Kidney epithelial cell (primary cell): ENCODE measurements at regions not wholly inside any gene's neighbourhood (a gene's known extent, or its start where the extent isn't known, plus 50 kb on each side); places are given as distances from the start of the nearest gene placed in this dataset.

Experiments used
- DNase-seq: peaks from one replicate; pipeline ENCODE4 v3.0.0-alpha.2; 2010; ENCODE audit warnings: low read depth
- H3K27me3 ChIP-seq: 2 replicates; pipeline ENCODE4 v1.6.0; 2011; ENCODE audit warnings: low read length; ENCODE audit not compliant: control insufficient read depth, insufficient read depth
- H3K36me3 ChIP-seq: 2 replicates; pipeline ENCODE4 v1.5.1; 2011; ENCODE audit warnings: low read length; ENCODE audit not compliant: control insufficient read depth, insufficient read depth
- H3K4me3 ChIP-seq: 2 replicates; pipeline ENCODE4 v1.5.1; 2011; ENCODE audit warnings: low read depth, mild to moderate bottlenecking, control low read depth, low read length
- TF ChIP-seq, protein P1 (sequence below): IDR thresholded peaks from 2 replicates; pipeline ENCODE4 v1.5.1; 2011; ENCODE audit warnings: mild to moderate bottlenecking, moderate library complexity, low read length, control low read depth, inconsistent platforms; ENCODE audit not compliant: insufficient read depth, poor library complexity, severe bottlenecking

DNA sequence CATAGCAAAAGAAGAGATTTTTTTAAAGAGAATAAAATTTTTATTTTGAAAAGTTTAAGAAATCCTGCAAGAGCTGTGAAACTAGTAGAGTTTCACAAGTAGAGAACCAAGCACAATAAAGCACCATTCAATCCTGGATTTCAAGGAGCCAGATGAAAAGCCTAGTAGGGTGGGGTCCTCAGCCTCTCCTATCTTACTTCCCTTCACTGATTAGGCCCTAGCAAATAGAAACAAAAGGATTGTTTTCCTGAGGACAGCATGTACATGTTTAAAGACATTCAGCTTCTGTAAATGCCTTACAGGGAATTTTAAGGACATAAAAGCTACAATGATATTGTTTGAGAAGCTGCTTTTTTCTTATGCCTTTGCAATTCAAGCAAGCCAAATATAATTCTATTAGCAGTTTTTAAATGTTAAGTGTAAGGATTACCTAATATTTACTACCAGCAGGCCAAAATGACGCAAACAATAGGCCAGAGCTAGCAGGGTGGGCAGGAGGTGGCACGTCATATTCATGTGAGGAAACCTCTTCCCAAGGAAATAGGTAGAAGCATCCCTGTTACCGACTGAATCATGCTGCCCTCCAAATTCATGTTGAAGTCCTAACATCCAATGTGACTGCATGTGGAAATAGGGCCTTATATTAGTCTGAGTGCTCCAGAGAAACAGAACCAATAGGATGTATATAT is 337.6 kb downstream of the MLLT3 start:
- DNase-seq: no peak
- Histone ChIP-seq H3K4me3 (no peak overlapping the region), H3K36me3 (no peaks in the 10 kb centered on the region), H3K27me3 (no peaks in the 10 kb centered on the region)
- TF ChIP-seq, protein P1, sequence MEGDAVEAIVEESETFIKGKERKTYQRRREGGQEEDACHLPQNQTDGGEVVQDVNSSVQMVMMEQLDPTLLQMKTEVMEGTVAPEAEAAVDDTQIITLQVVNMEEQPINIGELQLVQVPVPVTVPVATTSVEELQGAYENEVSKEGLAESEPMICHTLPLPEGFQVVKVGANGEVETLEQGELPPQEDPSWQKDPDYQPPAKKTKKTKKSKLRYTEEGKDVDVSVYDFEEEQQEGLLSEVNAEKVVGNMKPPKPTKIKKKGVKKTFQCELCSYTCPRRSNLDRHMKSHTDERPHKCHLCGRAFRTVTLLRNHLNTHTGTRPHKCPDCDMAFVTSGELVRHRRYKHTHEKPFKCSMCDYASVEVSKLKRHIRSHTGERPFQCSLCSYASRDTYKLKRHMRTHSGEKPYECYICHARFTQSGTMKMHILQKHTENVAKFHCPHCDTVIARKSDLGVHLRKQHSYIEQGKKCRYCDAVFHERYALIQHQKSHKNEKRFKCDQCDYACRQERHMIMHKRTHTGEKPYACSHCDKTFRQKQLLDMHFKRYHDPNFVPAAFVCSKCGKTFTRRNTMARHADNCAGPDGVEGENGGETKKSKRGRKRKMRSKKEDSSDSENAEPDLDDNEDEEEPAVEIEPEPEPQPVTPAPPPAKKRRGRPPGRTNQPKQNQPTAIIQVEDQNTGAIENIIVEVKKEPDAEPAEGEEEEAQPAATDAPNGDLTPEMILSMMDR: no peak

DNA sequence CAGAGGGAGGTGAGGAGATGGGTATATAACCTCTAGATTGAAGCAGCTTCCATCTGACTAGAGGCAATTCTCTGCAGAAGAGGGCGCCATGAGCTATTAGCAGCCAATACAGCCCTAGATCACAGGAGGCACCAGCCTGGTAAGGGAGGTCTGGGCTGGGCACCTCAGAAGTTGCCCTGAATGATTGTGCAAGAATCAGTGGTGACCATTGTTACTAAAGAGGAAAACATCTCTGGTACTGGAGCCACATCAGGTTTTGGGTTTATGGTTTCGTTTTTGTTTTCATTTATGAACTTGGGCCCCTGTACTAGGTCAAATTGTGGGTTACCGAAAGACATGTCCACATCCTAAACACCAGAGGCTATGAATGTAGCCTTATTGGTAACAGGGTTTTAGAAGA is 342.0 kb downstream of the MLLT3 start:
- TF ChIP-seq, protein P1: no peak
- no peaks in the 10 kb centered on the region for H3K27me3 ChIP-seq
- H3K4me3 ChIP-seq: no peak overlapping the region
- H3K36me3 ChIP-seq: no peaks in the 10 kb centered on the region
- DNase-seq: no peak

DNA sequence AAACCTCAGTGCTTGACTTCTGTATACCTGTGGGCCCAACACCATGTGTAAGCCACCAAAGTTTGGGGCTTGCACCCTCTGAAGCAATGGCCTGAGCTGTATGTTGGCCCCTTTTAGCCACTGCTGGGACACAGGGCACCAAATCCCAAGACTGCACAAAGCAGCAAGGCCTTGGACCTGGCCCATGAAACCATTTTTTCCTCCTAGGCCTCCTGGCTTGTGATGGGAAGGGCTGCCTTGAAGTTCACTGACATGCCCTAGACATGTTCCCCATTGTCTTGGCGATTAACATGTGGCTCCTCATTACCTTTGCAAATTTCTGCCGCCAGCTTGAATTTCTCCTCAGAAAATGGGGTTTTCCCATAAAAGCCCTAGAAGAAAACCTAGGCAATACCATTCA is 345.5 kb downstream of the MLLT3 start:
- TF ChIP-seq, protein P1: no peak
- DNase-seq: no peak
- H3K27me3 ChIP-seq: no peaks in the 10 kb centered on the region

DNA sequence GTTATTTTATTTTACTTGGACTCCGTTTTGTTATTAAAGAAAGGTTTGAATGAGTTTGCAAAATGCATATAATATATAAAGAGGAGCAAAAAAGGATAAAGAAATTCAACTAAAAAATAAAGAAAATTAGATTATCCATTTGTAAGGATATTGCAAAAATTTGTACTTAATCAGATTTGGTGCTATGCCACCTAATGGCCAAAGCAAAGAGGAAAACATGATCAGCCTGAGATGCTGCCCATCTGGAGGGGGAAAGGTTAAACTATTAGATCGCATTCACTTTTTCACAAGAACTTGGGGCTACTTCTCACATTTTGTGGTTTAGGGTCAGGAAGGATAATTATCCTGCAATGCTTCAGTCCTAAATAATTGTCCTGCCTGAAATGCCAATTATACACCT is 350.6 kb downstream of the MLLT3 start:
- no peaks in the 10 kb centered on the region for H3K27me3 ChIP-seq
- no peaks in the 10 kb centered on the region for H3K36me3 ChIP-seq
- no peak for DNase-seq
- TF ChIP-seq, protein P1: peak; percentile 13
- H3K4me3 ChIP-seq: no peak overlapping the region

More for the DNA sequence above, 345.5 kb downstream of the MLLT3 start:
- Histone ChIP-seq H3K4me3 (no peak overlapping the region), H3K36me3 (no peaks in the 10 kb centered on the region)

DNA sequence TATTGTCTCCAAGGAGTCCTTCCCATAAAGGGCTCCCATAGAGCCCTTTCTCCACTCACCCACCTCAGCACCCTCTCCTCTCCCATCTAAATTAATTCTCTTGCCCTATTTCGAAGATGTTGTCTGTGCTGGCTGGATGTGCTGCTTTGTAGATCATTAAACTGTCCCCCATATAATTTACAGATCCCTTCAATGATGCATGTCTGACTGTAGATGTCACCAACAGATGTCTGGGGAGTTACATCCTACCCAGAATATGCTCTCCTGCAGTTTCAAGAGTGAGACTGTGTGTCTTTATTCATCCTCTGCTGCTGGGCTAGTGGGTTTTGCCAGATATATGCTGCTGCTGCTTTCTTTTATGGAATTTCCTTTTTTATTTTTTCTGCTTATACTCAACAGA is 351.2 kb downstream of the MLLT3 start:
- no peak overlapping the region for H3K4me3 ChIP-seq
- no peaks in the 10 kb centered on the region for H3K36me3 ChIP-seq
- no peaks in the 10 kb centered on the region for H3K27me3 ChIP-seq
- DNase-seq: no peak
- TF ChIP-seq, protein P1: no peak

DNA sequence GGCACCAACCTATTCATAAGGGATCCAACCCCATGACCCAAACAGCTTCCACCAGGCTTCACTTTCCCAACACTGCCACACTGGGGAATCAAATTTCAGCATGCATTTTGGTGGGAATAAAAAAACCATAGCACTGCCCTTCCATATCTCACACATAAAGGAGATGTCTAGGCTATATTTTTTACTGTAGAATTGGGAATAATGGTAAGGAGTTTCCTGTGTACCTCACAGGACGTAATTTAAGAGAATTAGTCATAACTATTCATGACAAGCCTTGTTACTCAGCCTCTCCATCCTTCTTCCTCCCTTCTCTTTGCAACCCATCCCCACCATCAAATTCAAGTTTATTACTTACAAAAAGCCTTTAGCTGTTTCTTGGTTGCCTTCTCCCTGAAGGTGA is 352.1 kb downstream of the MLLT3 start:
- TF ChIP-seq, protein P1: no peak
- Histone ChIP-seq H3K4me3 (no peak overlapping the region), H3K27me3 (no peaks in the 10 kb centered on the region), H3K36me3 (no peaks in the 10 kb centered on the region)
- no peak for DNase-seq
